ENCODE measurements at regions not wholly inside any gene's neighbourhood (a gene's known extent, or its start where the extent isn't known, plus 50 kb on each side); places are given as distances from the start of the nearest gene placed in this dataset.

DNA sequence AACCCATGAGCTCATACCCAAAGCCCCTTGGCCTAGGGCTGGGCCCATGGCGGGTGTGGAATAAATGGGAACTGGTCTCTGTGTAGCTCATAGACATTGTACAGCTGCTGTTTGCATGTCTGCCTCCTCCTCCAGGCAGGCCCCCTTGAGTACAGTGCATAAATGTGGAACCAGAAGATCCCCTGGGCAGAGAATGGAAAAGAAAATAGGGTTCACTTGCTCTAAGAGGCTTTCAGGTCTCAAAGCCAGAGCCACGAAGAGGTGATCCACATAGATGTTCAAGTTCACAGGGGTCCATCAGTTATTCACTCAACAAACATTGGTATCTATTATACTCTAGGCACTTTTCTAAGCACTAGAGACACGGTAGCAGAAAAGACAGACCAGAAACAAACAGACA lies 79.2 kb upstream of the CACNA1A start:
- Histone ChIP-seq H2AFZ (ENCODE audit: low read depth, low read length) (no peak overlapping the region), H3K36me3 (ENCODE audit: insufficient read depth, low read length) (no peaks in the 10 kb centered on the region), H3K27ac (ENCODE audit: low read length) (no peak overlapping the region), H3K9me2 (ENCODE audit: insufficient read depth, low read length) (no peaks in the 10 kb centered on the region), H3K9ac (ENCODE audit: low read length) (no peak overlapping the region), H3K4me3 (ENCODE audit: low read length) (no peak overlapping the region), H4K20me1 (ENCODE audit: insufficient read depth) (no peaks in the 10 kb centered on the region), H3K9me3 (ENCODE audit: low read length) (no peaks in the 10 kb centered on the region), H3K79me2 (replicated peaks; ENCODE audit: insufficient read depth, low read length) (no peaks in the 10 kb centered on the region), H3K4me2 (ENCODE audit: low read length) (no peak overlapping the region), H3K27me3 (ENCODE audit: insufficient read depth, low read depth, low read length) (no peaks in the 10 kb centered on the region), H3F3A (ENCODE audit: insufficient read depth, low read length, poor library complexity, severe bottlenecking) (no peaks in the 10 kb centered on the region)
- TF ChIP-seq TAF1 (IDR thresholded peaks at IDR 0.05; ENCODE audit: low read depth) (no peak), SMC3 (conservative IDR thresholded peaks at IDR 0.05; ENCODE audit: poor library complexity) (no peak), EP300 (conservative IDR thresholded peaks at IDR 0.05; ENCODE audit: poor library complexity, severe bottlenecking) (no peak)
- TF ChIP-seq, protein P1, sequence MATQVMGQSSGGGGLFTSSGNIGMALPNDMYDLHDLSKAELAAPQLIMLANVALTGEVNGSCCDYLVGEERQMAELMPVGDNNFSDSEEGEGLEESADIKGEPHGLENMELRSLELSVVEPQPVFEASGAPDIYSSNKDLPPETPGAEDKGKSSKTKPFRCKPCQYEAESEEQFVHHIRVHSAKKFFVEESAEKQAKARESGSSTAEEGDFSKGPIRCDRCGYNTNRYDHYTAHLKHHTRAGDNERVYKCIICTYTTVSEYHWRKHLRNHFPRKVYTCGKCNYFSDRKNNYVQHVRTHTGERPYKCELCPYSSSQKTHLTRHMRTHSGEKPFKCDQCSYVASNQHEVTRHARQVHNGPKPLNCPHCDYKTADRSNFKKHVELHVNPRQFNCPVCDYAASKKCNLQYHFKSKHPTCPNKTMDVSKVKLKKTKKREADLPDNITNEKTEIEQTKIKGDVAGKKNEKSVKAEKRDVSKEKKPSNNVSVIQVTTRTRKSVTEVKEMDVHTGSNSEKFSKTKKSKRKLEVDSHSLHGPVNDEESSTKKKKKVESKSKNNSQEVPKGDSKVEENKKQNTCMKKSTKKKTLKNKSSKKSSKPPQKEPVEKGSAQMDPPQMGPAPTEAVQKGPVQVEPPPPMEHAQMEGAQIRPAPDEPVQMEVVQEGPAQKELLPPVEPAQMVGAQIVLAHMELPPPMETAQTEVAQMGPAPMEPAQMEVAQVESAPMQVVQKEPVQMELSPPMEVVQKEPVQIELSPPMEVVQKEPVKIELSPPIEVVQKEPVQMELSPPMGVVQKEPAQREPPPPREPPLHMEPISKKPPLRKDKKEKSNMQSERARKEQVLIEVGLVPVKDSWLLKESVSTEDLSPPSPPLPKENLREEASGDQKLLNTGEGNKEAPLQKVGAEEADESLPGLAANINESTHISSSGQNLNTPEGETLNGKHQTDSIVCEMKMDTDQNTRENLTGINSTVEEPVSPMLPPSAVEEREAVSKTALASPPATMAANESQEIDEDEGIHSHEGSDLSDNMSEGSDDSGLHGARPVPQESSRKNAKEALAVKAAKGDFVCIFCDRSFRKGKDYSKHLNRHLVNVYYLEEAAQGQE (IDR thresholded peaks at IDR 0.05; ENCODE audit: borderline replicate concordance): no peak

DNA sequence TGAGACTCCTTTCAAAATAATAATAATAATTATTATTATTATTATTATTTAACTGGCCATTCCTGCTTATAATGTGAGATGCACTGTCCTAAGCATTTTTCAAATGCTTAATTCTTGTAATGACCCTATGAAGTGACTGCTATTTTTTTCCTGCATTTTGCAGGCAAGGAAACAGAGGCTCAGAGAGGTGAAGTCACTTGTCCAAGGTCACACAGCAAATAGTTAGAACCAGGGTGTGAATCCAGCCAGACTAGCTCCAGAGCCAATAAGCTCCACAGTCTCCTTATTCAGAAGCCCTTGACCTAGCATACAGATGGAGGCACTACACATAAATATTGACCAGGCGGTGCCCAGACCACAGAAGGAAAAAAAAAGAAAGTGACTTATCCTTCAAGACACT lies 77.5 kb upstream of the CACNA1A start:
- Histone ChIP-seq H2AFZ (ENCODE audit: low read depth, low read length) (no peak overlapping the region), H3K4me2 (ENCODE audit: low read length) (no peak overlapping the region), H4K20me1 (ENCODE audit: insufficient read depth) (no peaks in the 10 kb centered on the region), H3F3A (ENCODE audit: insufficient read depth, low read length, poor library complexity, severe bottlenecking) (no peaks in the 10 kb centered on the region), H3K9ac (ENCODE audit: low read length) (no peak overlapping the region), H3K27me3 (ENCODE audit: insufficient read depth, low read depth, low read length) (no peaks in the 10 kb centered on the region), H3K9me3 (ENCODE audit: low read length) (no peaks in the 10 kb centered on the region), H3K27ac (ENCODE audit: low read length) (no peak overlapping the region), H3K4me3 (ENCODE audit: low read length) (no peak overlapping the region), H3K9me2 (ENCODE audit: insufficient read depth, low read length) (no peaks in the 10 kb centered on the region), H3K36me3 (ENCODE audit: insufficient read depth, low read length) (no peaks in the 10 kb centered on the region), H3K79me2 (replicated peaks; ENCODE audit: insufficient read depth, low read length) (no peaks in the 10 kb centered on the region)
- TF ChIP-seq MXI1 (conservative IDR thresholded peaks at IDR 0.05; ENCODE audit: poor library complexity, severe bottlenecking): no peak
- no peak for TF ChIP-seq POLR2AphosphoS5 (IDR thresholded peaks at IDR 0.05)
- TF ChIP-seq EP300 (conservative IDR thresholded peaks at IDR 0.05; ENCODE audit: poor library complexity, severe bottlenecking): no peak
- TF ChIP-seq TAF1 (IDR thresholded peaks at IDR 0.05; ENCODE audit: low read depth): no peak
- TF ChIP-seq, protein P1 (IDR thresholded peaks at IDR 0.05; ENCODE audit: borderline replicate concordance): no peak
- TF ChIP-seq, protein P2, sequence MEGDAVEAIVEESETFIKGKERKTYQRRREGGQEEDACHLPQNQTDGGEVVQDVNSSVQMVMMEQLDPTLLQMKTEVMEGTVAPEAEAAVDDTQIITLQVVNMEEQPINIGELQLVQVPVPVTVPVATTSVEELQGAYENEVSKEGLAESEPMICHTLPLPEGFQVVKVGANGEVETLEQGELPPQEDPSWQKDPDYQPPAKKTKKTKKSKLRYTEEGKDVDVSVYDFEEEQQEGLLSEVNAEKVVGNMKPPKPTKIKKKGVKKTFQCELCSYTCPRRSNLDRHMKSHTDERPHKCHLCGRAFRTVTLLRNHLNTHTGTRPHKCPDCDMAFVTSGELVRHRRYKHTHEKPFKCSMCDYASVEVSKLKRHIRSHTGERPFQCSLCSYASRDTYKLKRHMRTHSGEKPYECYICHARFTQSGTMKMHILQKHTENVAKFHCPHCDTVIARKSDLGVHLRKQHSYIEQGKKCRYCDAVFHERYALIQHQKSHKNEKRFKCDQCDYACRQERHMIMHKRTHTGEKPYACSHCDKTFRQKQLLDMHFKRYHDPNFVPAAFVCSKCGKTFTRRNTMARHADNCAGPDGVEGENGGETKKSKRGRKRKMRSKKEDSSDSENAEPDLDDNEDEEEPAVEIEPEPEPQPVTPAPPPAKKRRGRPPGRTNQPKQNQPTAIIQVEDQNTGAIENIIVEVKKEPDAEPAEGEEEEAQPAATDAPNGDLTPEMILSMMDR (IDR thresholded peaks at IDR 0.05; ENCODE audit: poor library complexity, severe bottlenecking): no peak
- TF ChIP-seq RAD21 (conservative IDR thresholded peaks at IDR 0.05): no peak
- no peak for TF ChIP-seq EZH2 (IDR thresholded peaks at IDR 0.05; ENCODE audit: borderline replicate concordance, insufficient read depth, low read length, poor library complexity, severe bottlenecking)

Measured in neural cell (in vitro differentiated cells).